Large intestine (tissue), 3 donors: ENCODE measurements at regions not wholly inside any gene's neighbourhood (a gene's known extent, or its start where the extent isn't known, plus 50 kb on each side); places are given as distances from the start of the nearest gene placed in this dataset.
"Not testable (repeated sequence)": the region's sequence is repeated elsewhere in the genome, so short reads cannot be mapped to it uniquely, and the experiment has no call there.

Experiments used
- DNase-seq, 2 donors: peaks; one replicate each; pipeline versions ENCODE4 v3.0.0 to v3.0.0-alpha.2; 2013
- H3K27ac ChIP-seq: one replicate; pipeline ENCODE4 v1.5.1; 2013; ENCODE audit warnings: low read length
- H3K27me3 ChIP-seq: 2 replicates; pipeline ENCODE4 v1.6.1; 2013; ENCODE audit warnings: low read length; ENCODE audit not compliant: control insufficient read depth, insufficient read depth
- H3K36me3 ChIP-seq: 2 replicates; pipeline ENCODE4 v1.6.1; 2013; ENCODE audit warnings: low read length; ENCODE audit not compliant: control insufficient read depth, insufficient read depth
- H3K4me1 ChIP-seq: one replicate; pipeline ENCODE4 v1.6.1; 2013; ENCODE audit warnings: low read length; ENCODE audit not compliant: control insufficient read depth, insufficient read depth
- H3K4me3 ChIP-seq: one replicate; pipeline ENCODE4 v1.5.1; 2013; ENCODE audit warnings: low read length
- H3K9me3 ChIP-seq: one replicate; pipeline ENCODE4 v1.6.1; 2013; ENCODE audit warnings: mild to moderate bottlenecking, low read depth, low read length, moderate library complexity; ENCODE audit not compliant: control insufficient read depth
- WGBS: methylation state at CpG from one replicate; pipeline ENCODE4 v1.1.5; 2013; ENCODE audit warnings: low lambda C conversion rate; ENCODE audit not compliant: insufficient coverage; 5-methylcytosine and 5-hydroxymethylcytosine counted together

DNA sequence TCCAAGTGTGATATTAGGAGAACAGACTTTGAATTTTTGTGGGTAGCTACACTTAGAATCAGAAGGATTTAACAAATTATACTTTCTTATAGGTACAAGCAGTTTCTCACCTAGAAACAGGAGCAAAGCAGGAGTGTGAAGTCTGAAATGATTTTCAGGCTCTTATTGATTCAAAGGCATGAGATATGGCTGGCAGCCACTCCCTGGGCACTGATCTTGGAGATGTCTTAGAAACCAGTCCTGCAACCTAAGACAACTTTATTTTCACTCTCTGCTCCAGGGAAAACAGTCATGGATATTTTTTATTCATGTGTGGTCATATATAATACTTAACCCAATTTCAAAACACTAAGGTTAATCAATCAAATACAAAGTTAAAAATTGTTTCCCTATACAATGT is 254.9 kb upstream of the TMEM132C start:
- no peak for DNase-seq
- H3K4me3 ChIP-seq = no peak overlapping the region
- no peaks in the 10 kb centered on the region for H3K36me3 ChIP-seq
- no peaks in the 10 kb centered on the region for H3K4me1 ChIP-seq
- no peaks in the 10 kb centered on the region for H3K27me3 ChIP-seq
- H3K27ac ChIP-seq = no peak overlapping the region
- H3K9me3 ChIP-seq = no peaks in the 10 kb centered on the region

GRCh38 chr12:128015276-128015675 is 251.7 kb upstream of the TMEM132C start:
- H3K4me3 ChIP-seq = no peak overlapping the region
- H3K27ac ChIP-seq = no peak overlapping the region
- H3K27me3 ChIP-seq = no peaks in the 10 kb centered on the region
- H3K4me1 ChIP-seq = no peaks in the 10 kb centered on the region
- H3K36me3 ChIP-seq = no peaks in the 10 kb centered on the region
- no CpG with 5 or more reads among the region's 3 CpGs for WGBS
- peak in 1 of 2 donors; percentile 14 for DNase-seq
- no peaks in the 10 kb centered on the region for H3K9me3 ChIP-seq

GRCh38 chr12:128018067-128018466 is 248.9 kb upstream of the TMEM132C start:
- Histone ChIP-seq H3K4me1 (no peaks in the 10 kb centered on the region), H3K4me3 (no peak overlapping the region), H3K27me3 (no peaks in the 10 kb centered on the region), H3K36me3 (no peaks in the 10 kb centered on the region), H3K27ac (no peak overlapping the region), H3K9me3 (no peaks in the 10 kb centered on the region)
- 100% methylated on average over 1 of the region's 10 CpGs for WGBS
- no peak for DNase-seq

GRCh38 chr12:128019996-128020544 is 246.9 kb upstream of the TMEM132C start:
- H3K4me3 ChIP-seq = no peak overlapping the region
- DNase-seq = no peak
- no peak overlapping the region for H3K27ac ChIP-seq
- no peaks in the 10 kb centered on the region for H3K9me3 ChIP-seq
- no peaks in the 10 kb centered on the region for H3K36me3 ChIP-seq
- H3K4me1 ChIP-seq = no peaks in the 10 kb centered on the region
- no peaks in the 10 kb centered on the region for H3K27me3 ChIP-seq
- WGBS = no CpG with 5 or more reads among the region's 9 CpGs

GRCh38 chr12:128021561-128021960 is 245.4 kb upstream of the TMEM132C start:
- Histone ChIP-seq H3K27ac (no peak overlapping the region), H3K36me3 (no peaks in the 10 kb centered on the region), H3K27me3 (no peaks in the 10 kb centered on the region), H3K9me3 (no peaks in the 10 kb centered on the region), H3K4me3 (no peak overlapping the region), H3K4me1 (peaks cover 7% of the 10 kb centered on the region)
- no CpG with 5 or more reads among the region's 2 CpGs for WGBS
- no peak for DNase-seq

- H3K9me3 ChIP-seq = no peaks in the 10 kb centered on the region
- peaks cover 12% of the 10 kb centered on the region for H3K4me1 ChIP-seq
- no peaks in the 10 kb centered on the region for H3K36me3 ChIP-seq
- H3K27ac ChIP-seq = no peak overlapping the region
- peak; percentile 11 to 40 for DNase-seq
- no peak overlapping the region for H3K4me3 ChIP-seq
- no peaks in the 10 kb centered on the region for H3K27me3 ChIP-seq
- WGBS = 75% methylated on average over 2 of the region's 9 CpGs
Observed at GRCh38 chr12:128025589-128026245, 241.3 kb upstream of the TMEM132C start.

DNA sequence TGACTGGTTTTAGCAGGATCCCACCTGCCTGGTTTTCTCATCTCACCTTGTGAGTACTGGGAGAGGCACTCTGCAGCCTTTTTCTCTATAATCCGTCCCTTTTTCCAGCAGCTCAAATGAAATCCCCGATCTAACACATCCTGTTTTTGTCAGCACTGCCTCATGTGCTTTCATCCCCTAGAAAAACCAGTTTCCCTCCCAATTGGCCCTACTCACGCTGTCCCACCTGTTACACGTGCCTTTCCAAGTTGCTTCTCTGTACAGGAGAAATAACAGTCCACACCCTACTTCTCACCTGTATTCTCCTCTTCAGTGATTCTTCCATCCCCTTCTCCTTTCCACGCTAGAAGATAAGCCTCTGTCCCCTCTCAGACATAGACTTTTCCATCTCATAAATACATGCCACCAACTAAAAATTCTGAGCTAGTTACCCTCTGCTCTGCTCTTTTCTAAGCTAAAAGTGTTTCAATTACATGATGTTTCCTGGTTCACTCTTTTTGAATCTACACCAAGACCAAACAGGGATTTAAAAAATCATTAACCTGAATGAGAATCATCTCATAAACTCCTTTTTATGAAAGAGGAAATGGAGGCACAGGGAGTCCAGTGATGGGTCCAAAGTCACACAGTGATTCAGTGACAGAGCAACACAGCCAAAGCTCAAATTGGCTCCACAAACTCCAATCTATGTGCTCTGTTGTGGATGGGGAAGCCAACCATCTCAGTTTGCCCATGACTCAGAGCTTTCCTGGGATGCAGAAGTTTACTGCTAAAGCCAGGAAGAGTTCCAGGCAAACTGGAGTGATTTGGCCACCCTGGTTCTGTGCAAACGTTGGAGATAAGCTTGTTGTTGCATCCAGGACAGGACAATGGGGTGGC is 240.0 kb upstream of the TMEM132C start:
- Histone ChIP-seq H3K36me3 (no peaks in the 10 kb centered on the region), H3K4me3 (no peak overlapping the region), H3K4me1 (peaks cover 12% of the 10 kb centered on the region), H3K27me3 (no peaks in the 10 kb centered on the region), H3K9me3 (no peaks in the 10 kb centered on the region), H3K27ac (peak overlapping the region; percentile 61)
- DNase-seq = peak; percentile 15 to 27
- 76% methylated on average over 4 of the region's 6 CpGs for WGBS

DNA sequence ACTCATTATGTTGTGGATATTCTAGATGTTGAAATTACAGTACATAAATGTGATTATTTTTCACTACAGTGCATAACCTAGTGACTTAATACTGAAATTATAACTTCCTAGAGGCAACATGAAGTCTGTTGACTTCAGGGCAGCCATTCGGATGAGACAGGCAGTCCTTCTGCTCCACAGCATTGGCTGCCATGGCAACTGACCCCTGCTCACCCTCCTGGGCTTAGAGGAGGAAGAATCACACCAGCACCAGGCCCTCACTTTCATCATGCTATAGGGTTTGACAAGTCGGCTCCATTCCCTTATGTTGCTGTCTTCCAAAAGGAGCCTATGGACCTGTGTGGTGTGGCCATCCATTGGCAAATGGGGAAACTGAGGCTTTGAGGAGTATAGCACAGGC is 233.5 kb upstream of the TMEM132C start:
- WGBS = no CpG with 5 or more reads among the region's 2 CpGs
- H3K36me3 ChIP-seq = no peaks in the 10 kb centered on the region
- H3K4me3 ChIP-seq = no peak overlapping the region
- H3K4me1 ChIP-seq = no peaks in the 10 kb centered on the region
- H3K27ac ChIP-seq = no peak overlapping the region
- DNase-seq = no peak
- peaks cover 2% of the 10 kb centered on the region for H3K27me3 ChIP-seq
- H3K9me3 ChIP-seq = no peaks in the 10 kb centered on the region

DNA sequence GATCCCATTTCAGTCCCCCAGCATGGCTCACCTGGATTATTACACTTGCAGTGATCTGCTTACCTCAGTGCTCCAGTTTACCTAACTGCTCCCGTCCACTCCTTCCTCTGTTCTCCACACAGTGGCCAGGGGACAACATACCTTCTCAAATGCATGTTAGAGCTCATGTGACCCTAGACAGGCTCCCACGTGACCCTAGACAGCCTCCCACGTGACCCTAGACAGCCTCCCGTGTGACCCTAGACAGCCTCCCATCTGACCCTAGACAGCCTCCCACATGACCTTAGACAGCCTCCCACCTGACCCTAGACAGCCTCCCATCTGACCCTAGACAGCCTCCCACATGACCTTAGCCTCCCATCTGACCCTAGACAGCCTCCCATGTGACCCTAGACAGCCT is 226.0 kb upstream of the TMEM132C start:
- Histone ChIP-seq H3K27ac (no peak overlapping the region), H3K36me3 (no peaks in the 10 kb centered on the region), H3K4me1 (no peaks in the 10 kb centered on the region), H3K9me3 (no peaks in the 10 kb centered on the region), H3K27me3 (peaks cover 3% of the 10 kb centered on the region), H3K4me3 (no peak overlapping the region)
- no peak for DNase-seq
- no CpG with 5 or more reads among the region's 4 CpGs for WGBS

DNA sequence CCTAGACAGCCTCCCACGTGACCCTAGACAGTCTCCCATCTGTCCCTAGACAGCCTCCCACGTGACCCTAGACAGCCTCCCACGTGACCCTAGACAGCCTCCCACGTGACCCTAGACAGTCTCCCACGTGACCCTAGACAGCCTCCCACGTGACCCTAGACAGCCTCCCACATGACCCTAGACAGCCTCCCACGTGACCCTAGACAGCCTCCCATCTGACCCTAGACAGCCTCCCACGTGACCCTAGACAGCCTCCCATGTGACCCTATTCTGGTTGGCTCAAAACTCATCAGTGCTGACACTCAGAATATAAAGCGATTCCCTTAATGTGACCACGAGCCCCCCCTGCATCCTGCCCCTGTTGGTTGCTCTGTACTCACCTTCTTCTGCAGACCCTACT is 224.7 kb upstream of the TMEM132C start:
- WGBS = no CpG with 5 or more reads among the region's 10 CpGs
- not testable (repeated sequence) for H3K27ac ChIP-seq, H3K9me3 ChIP-seq, H3K36me3 ChIP-seq, H3K4me3 ChIP-seq, H3K27me3 ChIP-seq, DNase-seq, H3K4me1 ChIP-seq
